ENCODE measurements at regions not wholly inside any gene's neighbourhood (a gene's known extent, or its start where the extent isn't known, plus 50 kb on each side); places are given as distances from the start of the nearest gene placed in this dataset.

DNA sequence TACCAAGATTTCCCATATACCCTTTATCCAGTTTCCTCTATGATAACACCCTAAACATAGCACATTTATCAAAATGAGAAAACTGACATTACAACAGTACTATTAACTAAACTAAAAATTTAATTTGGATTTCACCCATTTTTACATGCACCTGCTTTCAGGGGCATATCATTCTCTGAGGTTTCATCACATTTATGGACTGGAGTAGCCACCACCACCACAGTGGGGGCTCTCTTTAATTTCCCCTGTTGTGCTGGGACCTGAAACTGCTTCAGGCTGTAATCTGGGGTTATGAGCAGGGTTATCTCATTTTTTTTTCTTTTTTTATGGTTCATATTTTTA, 637.9 kb upstream of the DPP6 start:
- TF ChIP-seq, protein P1, sequence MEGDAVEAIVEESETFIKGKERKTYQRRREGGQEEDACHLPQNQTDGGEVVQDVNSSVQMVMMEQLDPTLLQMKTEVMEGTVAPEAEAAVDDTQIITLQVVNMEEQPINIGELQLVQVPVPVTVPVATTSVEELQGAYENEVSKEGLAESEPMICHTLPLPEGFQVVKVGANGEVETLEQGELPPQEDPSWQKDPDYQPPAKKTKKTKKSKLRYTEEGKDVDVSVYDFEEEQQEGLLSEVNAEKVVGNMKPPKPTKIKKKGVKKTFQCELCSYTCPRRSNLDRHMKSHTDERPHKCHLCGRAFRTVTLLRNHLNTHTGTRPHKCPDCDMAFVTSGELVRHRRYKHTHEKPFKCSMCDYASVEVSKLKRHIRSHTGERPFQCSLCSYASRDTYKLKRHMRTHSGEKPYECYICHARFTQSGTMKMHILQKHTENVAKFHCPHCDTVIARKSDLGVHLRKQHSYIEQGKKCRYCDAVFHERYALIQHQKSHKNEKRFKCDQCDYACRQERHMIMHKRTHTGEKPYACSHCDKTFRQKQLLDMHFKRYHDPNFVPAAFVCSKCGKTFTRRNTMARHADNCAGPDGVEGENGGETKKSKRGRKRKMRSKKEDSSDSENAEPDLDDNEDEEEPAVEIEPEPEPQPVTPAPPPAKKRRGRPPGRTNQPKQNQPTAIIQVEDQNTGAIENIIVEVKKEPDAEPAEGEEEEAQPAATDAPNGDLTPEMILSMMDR (IDR thresholded peaks at IDR 0.05; ENCODE audit: low read depth, low read length, missing input control): no peak
- TF ChIP-seq, protein P2, sequence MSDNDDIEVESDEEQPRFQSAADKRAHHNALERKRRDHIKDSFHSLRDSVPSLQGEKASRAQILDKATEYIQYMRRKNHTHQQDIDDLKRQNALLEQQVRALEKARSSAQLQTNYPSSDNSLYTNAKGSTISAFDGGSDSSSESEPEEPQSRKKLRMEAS (IDR thresholded peaks at IDR 0.05): no peak
- TF ChIP-seq EGR1 (IDR thresholded peaks at IDR 0.05; ENCODE audit: low read depth in 2 of 2) (no peak), SP1 (IDR thresholded peaks at IDR 0.05) (no peak), RAD21 (IDR thresholded peaks at IDR 0.05) (no peak), YY1 (IDR thresholded peaks at IDR 0.05) (no peak), FOXA1 (IDR thresholded peaks at IDR 0.05) (no peak), REST (IDR thresholded peaks at IDR 0.05) (no peak), TAF1 (conservative IDR thresholded peaks at IDR 0.05) (no peak)
- TF ChIP-seq, protein P3, sequence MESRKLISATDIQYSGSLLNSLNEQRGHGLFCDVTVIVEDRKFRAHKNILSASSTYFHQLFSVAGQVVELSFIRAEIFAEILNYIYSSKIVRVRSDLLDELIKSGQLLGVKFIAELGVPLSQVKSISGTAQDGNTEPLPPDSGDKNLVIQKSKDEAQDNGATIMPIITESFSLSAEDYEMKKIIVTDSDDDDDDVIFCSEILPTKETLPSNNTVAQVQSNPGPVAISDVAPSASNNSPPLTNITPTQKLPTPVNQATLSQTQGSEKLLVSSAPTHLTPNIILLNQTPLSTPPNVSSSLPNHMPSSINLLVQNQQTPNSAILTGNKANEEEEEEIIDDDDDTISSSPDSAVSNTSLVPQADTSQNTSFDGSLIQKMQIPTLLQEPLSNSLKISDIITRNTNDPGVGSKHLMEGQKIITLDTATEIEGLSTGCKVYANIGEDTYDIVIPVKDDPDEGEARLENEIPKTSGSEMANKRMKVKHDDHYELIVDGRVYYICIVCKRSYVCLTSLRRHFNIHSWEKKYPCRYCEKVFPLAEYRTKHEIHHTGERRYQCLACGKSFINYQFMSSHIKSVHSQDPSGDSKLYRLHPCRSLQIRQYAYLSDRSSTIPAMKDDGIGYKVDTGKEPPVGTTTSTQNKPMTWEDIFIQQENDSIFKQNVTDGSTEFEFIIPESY (IDR thresholded peaks at IDR 0.05): no peak
- TF ChIP-seq, protein P4, sequence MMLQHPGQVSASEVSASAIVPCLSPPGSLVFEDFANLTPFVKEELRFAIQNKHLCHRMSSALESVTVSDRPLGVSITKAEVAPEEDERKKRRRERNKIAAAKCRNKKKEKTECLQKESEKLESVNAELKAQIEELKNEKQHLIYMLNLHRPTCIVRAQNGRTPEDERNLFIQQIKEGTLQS (IDR thresholded peaks at IDR 0.05): no peak

Data from liver (tissue), 3 donors.